ENCODE measurements at regions not wholly inside any gene's neighbourhood (a gene's known extent, or its start where the extent isn't known, plus 50 kb on each side); places are given as distances from the start of the nearest gene placed in this dataset.

DNA sequence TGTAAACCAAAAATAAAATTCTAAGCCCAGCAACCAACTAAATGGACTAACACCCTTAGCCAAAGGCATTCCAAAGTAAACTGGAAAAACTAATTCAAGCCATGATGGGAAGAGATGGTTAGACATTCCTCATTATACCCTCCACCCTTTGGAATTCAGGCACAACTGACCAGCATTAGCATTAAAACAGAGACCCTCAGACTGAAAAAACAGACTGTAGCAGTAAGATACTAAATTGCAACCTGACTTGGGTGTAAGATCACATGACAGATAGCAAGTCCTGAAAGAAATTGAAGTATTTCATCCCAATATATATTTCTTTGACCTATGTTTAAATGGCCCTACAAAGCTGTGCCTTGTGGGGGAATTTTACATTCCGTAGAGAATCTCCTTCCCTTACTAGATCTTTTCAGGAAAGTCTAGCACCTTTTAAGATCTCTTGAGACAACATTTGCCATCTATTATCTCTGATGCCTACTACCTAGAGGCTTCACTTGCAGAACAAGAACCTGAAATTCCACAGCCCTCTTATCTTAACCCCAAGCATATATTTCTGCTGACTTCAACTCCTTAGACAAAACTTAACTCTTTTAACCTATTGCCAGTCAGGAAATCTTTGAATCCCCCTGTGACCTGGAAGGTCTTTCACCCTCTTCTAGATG, 750.2 kb upstream of the IGFBP3 start:
- Mint-ChIP-seq H3K4me3 (no peak overlapping the region), H3K36me3 (no peaks in the 10 kb centered on the region), H3K9me3 (peaks cover 8% of the 10 kb centered on the region), H3K4me1 (peaks cover 3% of the 10 kb centered on the region), H3K27me3 (ENCODE audit: insufficient read depth, low read depth) (peaks cover 2% of the 10 kb centered on the region), H3K27ac (no peak overlapping the region)
- no peak overlapping the region for H3K4me2 ChIP-seq
- no peak for DNase-seq (ENCODE audit: low spot score)
- H3F3A ChIP-seq (ENCODE audit: low read depth): no peaks in the 10 kb centered on the region
- H4K20me1 ChIP-seq (ENCODE audit: low read depth): no peaks in the 10 kb centered on the region
- no peaks in the 10 kb centered on the region for H3K79me2 ChIP-seq (ENCODE audit: low read depth)
- H3K27me3 ChIP-seq: no peaks in the 10 kb centered on the region
- no peaks in the 10 kb centered on the region for H3K36me3 ChIP-seq
- TF ChIP-seq EZH2phosphoT487 (IDR thresholded peaks at IDR 0.05) (no peak), EZH2 (IDR thresholded peaks at IDR 0.05) (no peak)
- TF ChIP-seq, protein P1, sequence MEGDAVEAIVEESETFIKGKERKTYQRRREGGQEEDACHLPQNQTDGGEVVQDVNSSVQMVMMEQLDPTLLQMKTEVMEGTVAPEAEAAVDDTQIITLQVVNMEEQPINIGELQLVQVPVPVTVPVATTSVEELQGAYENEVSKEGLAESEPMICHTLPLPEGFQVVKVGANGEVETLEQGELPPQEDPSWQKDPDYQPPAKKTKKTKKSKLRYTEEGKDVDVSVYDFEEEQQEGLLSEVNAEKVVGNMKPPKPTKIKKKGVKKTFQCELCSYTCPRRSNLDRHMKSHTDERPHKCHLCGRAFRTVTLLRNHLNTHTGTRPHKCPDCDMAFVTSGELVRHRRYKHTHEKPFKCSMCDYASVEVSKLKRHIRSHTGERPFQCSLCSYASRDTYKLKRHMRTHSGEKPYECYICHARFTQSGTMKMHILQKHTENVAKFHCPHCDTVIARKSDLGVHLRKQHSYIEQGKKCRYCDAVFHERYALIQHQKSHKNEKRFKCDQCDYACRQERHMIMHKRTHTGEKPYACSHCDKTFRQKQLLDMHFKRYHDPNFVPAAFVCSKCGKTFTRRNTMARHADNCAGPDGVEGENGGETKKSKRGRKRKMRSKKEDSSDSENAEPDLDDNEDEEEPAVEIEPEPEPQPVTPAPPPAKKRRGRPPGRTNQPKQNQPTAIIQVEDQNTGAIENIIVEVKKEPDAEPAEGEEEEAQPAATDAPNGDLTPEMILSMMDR (IDR thresholded peaks at IDR 0.05): no peak
- no peak overlapping the region for H3K4me3 ChIP-seq
- peak overlapping the region; percentile 10 for H2AFZ ChIP-seq (replicated peaks)
- no peaks in the 10 kb centered on the region for H3K9me3 ChIP-seq (ENCODE audit: low read depth)
- H3K9ac ChIP-seq: no peak overlapping the region
- H3K27ac ChIP-seq: no peak overlapping the region
- H3K4me1 ChIP-seq: peaks cover 13% of the 10 kb centered on the region

DNA sequence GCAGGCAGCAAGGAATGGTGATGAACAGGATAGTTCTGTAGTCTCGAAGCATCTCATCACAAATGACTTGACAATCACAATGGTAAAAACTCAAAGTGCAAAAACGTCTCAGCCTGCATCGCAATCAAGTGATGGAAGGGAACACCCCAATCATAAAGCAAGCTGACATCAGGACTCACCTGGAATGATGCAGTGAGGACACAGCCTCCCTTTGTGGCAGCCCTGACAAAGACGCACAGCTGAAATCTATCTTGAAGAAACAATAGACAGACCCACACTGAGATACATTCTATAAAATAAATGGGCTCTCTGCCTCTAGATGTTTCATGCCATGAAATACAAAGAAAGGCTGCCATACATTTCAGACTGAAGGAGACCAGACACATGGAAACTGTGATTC, 748.0 kb upstream of the IGFBP3 start:
- Histone ChIP-seq H4K20me1 (ENCODE audit: low read depth) (no peaks in the 10 kb centered on the region), H3K79me2 (ENCODE audit: low read depth) (no peaks in the 10 kb centered on the region), H3K27me3 (no peaks in the 10 kb centered on the region), H3K27ac (no peak overlapping the region), H3K4me1 (peaks cover 13% of the 10 kb centered on the region), H2AFZ (replicated peaks) (peak overlapping the region; percentile 67), H3F3A (ENCODE audit: low read depth) (no peaks in the 10 kb centered on the region), H3K9ac (no peak overlapping the region), H3K9me3 (ENCODE audit: low read depth) (no peaks in the 10 kb centered on the region), H3K4me2 (no peak overlapping the region), H3K36me3 (no peaks in the 10 kb centered on the region), H3K4me3 (no peak overlapping the region)
- Mint-ChIP-seq H3K27ac (no peak overlapping the region), H3K4me1 (peaks cover 11% of the 10 kb centered on the region), H3K4me3 (no peak overlapping the region), H3K27me3 (ENCODE audit: insufficient read depth, low read depth) (peaks cover 2% of the 10 kb centered on the region), H3K36me3 (no peaks in the 10 kb centered on the region), H3K9me3 (peaks cover 8% of the 10 kb centered on the region)
- no peak for DNase-seq (ENCODE audit: low spot score)
- no peak for TF ChIP-seq EZH2phosphoT487 (IDR thresholded peaks at IDR 0.05)

DNA sequence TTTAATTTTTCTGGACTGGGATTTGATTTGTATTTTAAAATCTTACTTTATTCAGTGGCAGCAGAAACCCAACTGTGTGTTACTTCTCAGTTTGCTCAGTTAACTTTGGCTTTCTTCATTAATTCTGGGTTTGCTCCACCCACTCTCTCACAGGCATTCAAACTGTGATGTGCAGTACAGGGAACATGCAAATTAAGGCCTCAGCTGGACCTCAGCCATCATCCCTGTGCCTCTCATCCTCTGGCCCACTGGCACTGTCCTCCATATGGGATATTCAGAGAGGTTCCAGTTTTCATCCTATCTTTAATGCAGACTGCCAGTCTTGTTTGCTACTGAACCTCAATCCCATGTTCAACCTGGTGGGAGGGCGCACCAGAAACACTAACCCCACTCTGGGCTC, 743.4 kb upstream of the IGFBP3 start:
- Histone ChIP-seq H3F3A (ENCODE audit: low read depth) (no peaks in the 10 kb centered on the region), H3K4me1 (no peaks in the 10 kb centered on the region), H3K4me2 (no peak overlapping the region), H3K9me3 (ENCODE audit: low read depth) (no peaks in the 10 kb centered on the region), H3K79me2 (ENCODE audit: low read depth) (no peaks in the 10 kb centered on the region), H3K9ac (no peak overlapping the region), H3K4me3 (no peak overlapping the region), H3K27ac (no peak overlapping the region), H4K20me1 (ENCODE audit: low read depth) (no peaks in the 10 kb centered on the region), H3K36me3 (no peaks in the 10 kb centered on the region), H2AFZ (replicated peaks) (no peak overlapping the region), H3K27me3 (no peaks in the 10 kb centered on the region)
- Mint-ChIP-seq H3K4me3 (no peak overlapping the region), H3K27ac (no peak overlapping the region), H3K27me3 (ENCODE audit: insufficient read depth, low read depth) (peaks cover 5% of the 10 kb centered on the region), H3K9me3 (peaks cover 8% of the 10 kb centered on the region), H3K4me1 (peaks cover 8% of the 10 kb centered on the region), H3K36me3 (no peaks in the 10 kb centered on the region)
- TF ChIP-seq, protein P1 (IDR thresholded peaks at IDR 0.05): no peak
- no peak for DNase-seq (ENCODE audit: low spot score)

DNA sequence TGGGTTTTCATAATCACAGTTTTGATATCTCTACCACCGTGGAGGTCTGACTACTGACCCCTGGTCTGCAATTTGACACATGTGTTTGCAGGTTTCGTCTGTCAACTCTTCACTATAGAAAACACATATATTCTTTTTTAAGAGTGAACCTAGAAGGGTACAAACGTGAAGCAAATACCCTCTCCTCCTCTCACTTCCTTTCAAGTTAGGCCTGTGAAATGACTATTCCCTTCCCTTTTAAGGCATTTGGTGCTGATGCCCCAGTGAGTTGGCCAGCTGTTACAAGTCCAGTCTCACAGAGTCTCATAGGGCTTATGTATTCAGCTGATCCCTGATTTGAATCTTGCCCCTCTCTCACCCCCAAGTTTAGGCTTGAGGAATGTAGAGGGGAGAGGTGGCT, 742.0 kb upstream of the IGFBP3 start:
- no peak overlapping the region for H3K4me3 Mint-ChIP-seq
- Histone ChIP-seq H3K9ac (no peak overlapping the region), H3K4me3 (no peak overlapping the region), H3K79me2 (ENCODE audit: low read depth) (no peaks in the 10 kb centered on the region), H4K20me1 (ENCODE audit: low read depth) (no peaks in the 10 kb centered on the region), H3F3A (ENCODE audit: low read depth) (no peaks in the 10 kb centered on the region), H3K9me3 (ENCODE audit: low read depth) (no peaks in the 10 kb centered on the region), H3K27me3 (no peaks in the 10 kb centered on the region), H3K36me3 (no peaks in the 10 kb centered on the region), H3K4me2 (no peak overlapping the region), H3K27ac (no peak overlapping the region), H3K4me1 (no peaks in the 10 kb centered on the region), H2AFZ (replicated peaks) (no peak overlapping the region)
- DNase-seq (ENCODE audit: low spot score): no peak
- no peak overlapping the region for H3K27ac Mint-ChIP-seq
- peaks cover 5% of the 10 kb centered on the region for H3K27me3 Mint-ChIP-seq (ENCODE audit: insufficient read depth, low read depth)
- peaks cover 8% of the 10 kb centered on the region for H3K4me1 Mint-ChIP-seq
- no peaks in the 10 kb centered on the region for H3K36me3 Mint-ChIP-seq
- no peak for TF ChIP-seq EZH2 (IDR thresholded peaks at IDR 0.05)
- H3K9me3 Mint-ChIP-seq: peaks cover 8% of the 10 kb centered on the region
